KOPT-K1 (cell line): ENCODE measurements at regions not wholly inside any gene's neighbourhood (a gene's known extent, or its start where the extent isn't known, plus 50 kb on each side); places are given as distances from the start of the nearest gene placed in this dataset.
"Not testable (repeated sequence)": the region's sequence is repeated elsewhere in the genome, so short reads cannot be mapped to it uniquely, and the experiment has no call there.

Experiments
- H3K27ac ChIP-seq: fragments of 200-600 bp; sonication (generic); 2 replicates; pipeline ENCODE4 v1.5.1; 2016; ENCODE audit warnings: antibody characterized with exemption, mild to moderate bottlenecking, low read depth, low read length; ENCODE audit not compliant: poor library complexity, severe bottlenecking
- H3K36me3 ChIP-seq: fragments of 200-600 bp; sonication (generic); 2 replicates; pipeline ENCODE4 v1.5.1; 2017; ENCODE audit warnings: antibody characterized with exemption, mild to moderate bottlenecking, low read length, moderate library complexity; ENCODE audit not compliant: insufficient read depth
- H3K9me3 ChIP-seq: fragments of 200-600 bp; sonication (generic); 2 replicates; pipeline ENCODE4 v1.5.1; 2017; ENCODE audit warnings: antibody characterized with exemption, low read length, mild to moderate bottlenecking; ENCODE audit not compliant: insufficient read depth, poor library complexity, severe bottlenecking

DNA sequence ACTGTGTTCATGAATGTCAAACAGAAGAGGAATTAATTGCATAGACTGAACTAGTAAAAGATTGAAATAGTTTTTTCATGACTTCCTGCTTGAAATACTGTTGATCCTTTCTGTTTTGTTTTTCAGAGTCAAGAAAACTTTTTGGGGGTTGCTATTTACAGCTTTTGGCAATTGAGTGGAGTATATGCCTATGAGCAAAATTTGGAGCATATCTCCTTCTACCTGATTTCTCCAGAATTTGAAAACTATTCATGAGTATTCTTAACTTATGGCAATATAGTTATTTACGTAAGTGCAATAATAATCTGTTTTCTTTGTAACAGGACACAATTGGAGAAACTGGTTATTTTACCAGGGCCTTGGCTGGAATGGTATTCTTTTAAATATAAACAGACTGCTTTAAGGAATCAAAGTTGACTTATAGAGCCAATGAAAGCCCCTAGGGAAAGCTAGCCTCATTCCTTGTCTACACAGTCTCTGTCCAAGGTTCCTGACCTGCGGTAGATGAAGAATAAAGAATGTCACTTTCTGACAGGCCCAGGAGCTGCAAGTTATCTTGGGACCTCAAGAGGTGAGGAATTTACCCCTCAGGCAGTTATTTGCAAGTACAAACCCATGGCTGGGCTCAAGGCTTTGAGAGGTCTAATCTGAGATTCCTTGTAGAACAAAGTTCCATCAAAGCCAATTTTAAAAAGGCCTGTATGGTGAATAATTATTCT lies 193.5 kb upstream of the NDUFV2 start:
- Histone ChIP-seq H3K36me3 (no peaks in the 10 kb centered on the region), H3K9me3 (peaks cover 30% of the 10 kb centered on the region)

DNA sequence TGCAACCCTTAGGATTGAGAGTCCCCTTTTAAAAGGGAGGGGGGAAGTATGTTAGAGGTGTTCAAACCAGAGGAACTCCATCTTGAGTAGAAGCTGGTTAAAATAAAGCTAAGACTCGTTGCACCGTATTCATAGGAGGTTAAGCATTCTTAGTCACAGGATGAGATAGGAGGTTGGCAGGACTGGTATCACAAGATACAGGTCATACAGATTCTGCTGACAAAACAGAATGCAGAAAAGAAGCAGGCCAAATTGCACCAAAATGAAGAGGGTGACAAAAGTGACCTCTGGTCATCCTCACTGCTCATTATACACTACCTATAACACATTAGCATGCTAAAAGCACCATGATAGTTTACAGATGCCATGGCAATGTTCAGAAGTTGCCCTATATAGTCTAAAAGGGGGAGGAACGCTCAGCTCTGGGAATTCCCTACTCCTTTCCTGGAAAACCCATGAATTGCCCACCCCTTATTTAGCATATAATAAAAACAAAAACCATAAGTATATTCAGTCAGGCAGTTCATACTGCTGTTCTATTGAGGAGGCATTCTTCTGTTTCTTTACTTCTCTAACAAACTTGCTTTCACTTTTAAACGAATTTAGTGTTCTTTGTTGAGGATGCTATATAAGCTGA lies 192.2 kb upstream of the NDUFV2 start:
- Histone ChIP-seq H3K9me3 (peaks cover 40% of the 10 kb centered on the region), H3K27ac (no peak overlapping the region), H3K36me3 (no peaks in the 10 kb centered on the region)

More for the DNA sequence above, 193.5 kb upstream of the NDUFV2 start:
- no peak overlapping the region for H3K27ac ChIP-seq

DNA sequence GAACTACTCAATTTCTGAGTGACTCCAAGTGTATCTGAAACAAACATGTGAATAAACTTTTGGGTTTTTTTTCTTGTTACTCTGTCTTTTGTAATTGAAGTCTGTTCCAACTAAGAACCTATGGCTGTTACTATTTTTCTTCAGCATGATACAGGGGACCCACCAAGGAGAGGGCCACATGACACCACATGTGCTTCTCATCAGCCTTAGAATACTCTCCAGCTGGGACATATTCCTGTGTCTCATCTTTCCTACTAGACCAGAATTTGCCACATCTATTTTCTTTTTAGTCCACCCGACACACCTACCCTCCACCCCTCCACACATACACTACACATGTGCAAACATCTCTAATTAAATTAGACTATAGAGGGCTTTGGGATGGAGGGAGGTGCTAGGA lies 191.7 kb upstream of the NDUFV2 start:
- no peak overlapping the region for H3K27ac ChIP-seq
- no peaks in the 10 kb centered on the region for H3K36me3 ChIP-seq
- peaks cover 40% of the 10 kb centered on the region for H3K9me3 ChIP-seq

DNA sequence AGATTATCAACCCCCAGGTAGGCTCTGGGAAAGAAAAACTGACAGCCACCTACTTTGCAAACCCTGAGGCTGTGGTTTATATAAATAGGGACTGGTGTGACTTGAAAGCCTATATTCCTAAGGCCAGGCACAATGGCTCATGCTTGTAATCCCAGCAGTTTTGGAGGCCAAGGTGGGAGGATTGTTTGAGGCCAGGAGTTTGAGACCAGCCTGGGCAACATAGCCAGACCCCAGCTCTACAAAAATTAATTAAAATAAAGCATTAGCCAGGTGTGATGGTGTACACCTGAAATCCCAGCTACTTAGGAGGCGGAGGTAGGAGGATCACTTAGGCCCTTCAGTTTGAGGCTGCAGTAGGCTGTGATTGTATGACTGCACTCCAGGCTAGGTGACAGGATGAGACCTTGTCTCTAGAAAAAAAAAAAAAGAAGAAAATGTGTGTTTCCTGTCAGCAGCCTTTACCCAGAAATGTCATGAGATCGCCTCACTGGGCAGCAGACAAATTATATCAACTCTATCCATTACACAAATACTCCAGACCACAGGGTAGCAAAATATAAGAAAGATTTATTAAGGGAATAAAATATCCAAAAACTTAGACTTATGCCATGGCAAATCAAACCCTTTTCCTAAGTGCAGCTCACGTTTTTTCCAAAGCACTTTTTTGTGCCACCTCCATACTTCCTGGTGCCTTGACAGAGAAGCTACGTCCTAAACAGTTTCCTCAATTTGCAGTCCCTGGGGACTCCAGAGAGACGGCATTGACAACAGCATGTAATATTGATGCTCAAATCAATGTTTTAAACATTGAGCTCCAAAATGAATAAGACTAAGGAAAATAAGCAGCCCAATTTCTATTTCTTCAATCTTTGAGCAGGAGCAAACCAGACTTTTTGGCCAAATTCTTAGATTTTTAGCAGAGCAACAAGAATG lies 190.8 kb upstream of the NDUFV2 start:
- Histone ChIP-seq H3K27ac (no peak overlapping the region), H3K9me3 (peaks cover 40% of the 10 kb centered on the region), H3K36me3 (no peaks in the 10 kb centered on the region)

DNA sequence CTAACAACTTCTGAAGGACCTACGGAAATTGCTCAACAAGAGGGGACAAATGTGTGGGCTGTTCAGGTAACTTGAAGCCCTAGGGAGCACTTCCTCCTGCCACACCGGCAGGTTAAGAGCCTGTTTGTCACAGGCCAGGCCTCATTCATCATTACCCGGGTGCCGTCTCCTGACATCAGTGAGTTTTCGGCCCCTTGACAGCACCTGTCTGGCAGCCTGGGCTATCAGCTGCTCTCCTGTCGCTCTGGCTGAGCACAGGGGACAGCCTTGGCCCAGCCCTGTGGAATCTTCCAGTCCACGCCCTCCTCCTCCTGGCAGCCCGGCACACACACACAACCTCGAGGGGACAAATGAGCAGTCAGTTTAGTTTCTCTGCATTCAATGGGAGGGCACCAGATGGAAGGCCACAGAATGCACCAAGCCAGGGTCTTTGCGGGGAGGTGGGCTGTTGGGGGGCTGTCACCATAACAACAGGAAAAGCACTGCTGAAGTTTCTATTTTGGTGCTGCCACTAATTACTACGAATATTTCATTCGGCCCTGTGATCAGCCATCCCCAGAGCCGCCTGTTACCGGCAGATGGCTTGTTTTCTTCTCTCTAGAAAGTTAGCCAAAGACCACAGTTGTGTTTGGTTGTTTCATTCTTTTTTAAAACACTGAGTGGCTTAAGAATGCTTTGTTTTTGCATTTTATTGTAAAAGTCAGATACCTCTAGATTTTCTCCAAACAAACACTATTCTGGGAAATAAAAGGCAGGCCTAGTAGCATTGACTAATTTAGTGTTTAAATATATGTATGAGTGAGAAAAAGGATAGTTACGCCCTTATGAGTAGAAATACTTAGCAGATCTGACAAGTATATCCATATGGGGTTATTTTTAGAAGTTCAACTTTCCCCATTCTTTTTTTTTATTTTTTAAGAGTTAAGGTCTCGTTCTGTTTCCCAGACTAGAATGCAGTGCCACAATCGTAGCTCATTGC lies 189.9 kb upstream of the NDUFV2 start:
- H3K36me3 ChIP-seq, result no peaks in the 10 kb centered on the region
- H3K9me3 ChIP-seq, result peaks cover 38% of the 10 kb centered on the region
- no peak overlapping the region for H3K27ac ChIP-seq

DNA sequence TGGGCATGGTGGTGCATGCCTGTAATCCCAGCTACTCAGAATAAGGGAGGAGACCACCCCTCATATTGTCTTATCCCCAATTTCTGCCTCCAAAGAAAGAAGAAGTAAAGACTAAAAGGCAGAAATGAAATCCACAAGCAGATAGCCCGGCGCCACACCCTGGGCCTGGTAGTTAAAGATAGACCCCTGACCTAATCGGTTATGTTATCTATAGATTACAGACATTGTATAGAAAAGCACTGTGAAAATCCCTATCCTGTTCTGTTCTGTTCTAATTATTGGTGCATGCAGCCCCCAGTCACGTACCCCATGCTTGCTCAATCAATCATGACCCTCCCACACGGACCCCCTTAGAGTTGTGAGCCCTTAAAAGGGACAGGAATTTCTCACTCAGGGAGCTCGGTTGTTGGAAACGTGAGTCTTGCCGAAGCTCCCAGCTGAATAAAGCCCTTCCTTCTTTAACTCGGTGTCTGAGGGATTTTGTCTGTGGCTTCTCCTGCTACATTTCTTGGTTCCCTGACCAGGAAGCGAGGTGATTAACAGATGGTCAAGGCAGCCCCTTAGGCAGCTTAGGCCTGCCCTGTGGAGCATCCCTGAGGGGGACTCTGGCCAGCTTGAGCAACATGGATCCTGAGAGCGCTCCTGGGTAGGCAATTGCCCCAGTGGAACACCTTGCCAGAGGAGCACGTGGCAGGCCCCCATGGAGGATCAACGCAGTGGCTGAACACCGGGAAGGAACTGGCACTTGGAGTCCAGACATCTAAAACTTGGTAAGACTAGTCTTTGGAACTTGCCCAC lies 188.7 kb upstream of the NDUFV2 start:
- not testable (repeated sequence) for H3K27ac ChIP-seq, H3K36me3 ChIP-seq
- peaks cover 26% of the 10 kb centered on the region for H3K9me3 ChIP-seq

DNA sequence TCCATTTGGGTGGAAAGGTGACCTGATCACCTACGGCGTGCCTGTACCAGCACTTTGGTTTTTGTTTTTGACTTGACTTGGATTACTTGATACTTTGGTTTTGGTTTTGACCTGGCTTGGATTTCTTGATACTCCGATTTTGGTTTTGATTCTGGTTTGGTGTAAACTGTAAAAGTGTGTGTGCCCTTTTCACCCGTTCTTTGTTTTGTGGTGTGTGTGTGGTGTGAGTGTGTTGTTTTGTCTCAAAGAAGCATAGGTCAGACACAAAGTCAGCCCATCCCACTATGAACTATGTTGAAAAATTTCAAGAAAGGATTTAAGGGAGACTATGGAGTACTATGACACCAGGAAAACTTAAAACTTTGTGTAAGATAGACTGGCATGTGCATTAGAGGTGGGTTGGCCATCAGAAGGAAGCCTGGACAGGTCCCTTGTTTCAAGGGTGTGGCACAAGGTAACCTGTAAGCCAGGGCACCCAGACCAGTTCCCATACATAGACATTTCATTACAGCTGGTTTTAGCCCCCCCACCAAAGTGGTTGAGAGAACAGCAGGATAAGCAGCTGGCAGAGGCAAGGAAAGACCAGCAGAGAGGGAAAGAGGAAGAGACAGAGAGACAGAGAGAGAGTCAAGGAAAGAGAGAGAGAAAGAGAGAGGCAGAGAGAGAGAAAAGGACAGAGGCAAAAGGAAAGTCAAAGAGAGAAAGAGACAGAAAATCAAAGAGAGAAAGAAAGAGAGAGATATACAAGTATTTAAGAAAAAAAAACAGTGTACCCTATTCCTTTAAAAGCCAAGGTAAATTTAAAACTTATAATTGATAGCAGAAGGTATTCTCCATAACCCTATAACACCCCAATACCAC lies 187.9 kb upstream of the NDUFV2 start:
- H3K9me3 ChIP-seq, result peaks cover 18% of the 10 kb centered on the region
- not testable (repeated sequence) for H3K27ac ChIP-seq, H3K36me3 ChIP-seq

DNA sequence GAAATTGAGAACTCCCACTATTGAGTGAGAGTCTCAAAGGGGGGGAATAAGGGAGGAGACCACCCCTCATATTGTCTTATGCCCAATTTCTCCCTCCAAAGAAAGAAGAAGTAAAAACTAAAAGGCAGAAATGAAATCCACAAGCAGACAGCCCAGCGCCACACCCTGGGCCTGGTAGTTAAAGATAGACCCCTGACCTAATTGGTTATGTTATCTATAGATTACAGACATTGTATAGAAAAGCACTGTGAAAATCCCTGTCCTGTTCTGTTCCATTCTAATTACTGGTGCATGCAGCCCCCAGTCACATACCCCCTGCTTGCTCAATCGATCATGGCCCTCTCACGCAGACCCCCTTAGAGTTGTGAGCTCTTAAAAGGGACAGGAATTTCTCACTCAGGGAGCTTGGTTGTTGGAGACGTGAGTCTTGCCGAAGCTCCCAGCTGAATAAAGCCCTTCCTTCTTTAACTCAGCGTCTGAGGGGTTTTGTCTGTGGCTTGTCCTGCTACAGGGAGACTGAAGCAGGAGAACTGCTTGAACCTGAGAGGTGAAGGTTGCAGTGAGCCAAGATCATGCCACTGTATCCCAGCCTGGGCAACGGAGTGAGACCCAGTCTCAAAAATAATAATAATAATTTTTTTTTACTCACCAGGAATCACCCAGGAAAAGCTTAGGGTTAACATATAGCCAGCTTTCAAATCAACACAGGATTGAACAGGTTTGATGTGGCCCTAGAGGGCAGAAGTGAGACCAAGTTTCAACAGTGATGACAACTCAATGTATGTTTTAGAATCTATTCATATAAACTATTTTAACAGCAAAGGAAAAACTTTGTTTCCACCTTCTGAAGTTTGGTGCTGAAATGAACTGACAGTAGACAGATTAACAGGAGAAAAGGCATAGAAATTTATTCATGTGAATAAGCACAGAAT lies 181.4 kb upstream of the NDUFV2 start:
- H3K27ac ChIP-seq, H3K36me3 ChIP-seq, H3K9me3 ChIP-seq: not testable (repeated sequence)

DNA sequence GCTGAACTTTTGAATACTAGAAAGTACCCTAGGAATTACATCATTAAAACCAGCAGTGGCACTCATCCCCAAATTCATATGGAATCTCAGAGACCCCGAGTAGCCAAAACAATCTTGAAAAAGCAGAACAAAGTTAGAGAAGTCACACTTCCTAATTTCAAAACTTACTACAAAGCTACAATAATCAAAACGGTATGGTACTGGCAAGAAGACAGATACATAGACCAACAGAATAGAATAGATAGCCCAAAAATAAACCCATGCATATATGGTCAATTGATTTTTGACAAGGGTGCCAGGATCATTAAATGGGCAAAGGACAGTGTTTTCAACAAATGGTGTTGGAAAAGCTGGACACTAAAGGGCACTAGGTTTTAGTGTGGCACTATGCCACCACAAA lies 176.0 kb upstream of the NDUFV2 start:
- Histone ChIP-seq H3K9me3 (peaks cover 36% of the 10 kb centered on the region), H3K36me3 (no peaks in the 10 kb centered on the region), H3K27ac (no peak overlapping the region)

DNA sequence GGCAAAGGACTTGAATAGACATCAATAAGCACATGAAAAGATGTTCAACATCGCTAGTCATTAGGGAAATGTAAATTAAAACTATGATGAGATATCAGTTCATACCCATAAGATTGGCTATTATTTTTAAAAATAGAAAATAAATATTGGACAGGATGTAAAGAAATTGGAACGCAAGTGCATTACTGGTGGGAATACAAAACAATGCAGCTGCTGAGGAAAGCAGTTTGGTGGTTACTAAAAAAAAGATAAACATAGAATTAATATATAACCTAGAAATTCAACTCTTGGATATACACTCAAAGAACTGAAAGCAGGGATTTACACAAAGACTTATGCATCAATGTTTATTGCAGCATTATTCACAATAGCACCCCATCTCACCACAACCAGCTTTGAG lies 174.5 kb upstream of the NDUFV2 start:
- peaks cover 43% of the 10 kb centered on the region for H3K9me3 ChIP-seq
- no peaks in the 10 kb centered on the region for H3K36me3 ChIP-seq
- no peak overlapping the region for H3K27ac ChIP-seq

DNA sequence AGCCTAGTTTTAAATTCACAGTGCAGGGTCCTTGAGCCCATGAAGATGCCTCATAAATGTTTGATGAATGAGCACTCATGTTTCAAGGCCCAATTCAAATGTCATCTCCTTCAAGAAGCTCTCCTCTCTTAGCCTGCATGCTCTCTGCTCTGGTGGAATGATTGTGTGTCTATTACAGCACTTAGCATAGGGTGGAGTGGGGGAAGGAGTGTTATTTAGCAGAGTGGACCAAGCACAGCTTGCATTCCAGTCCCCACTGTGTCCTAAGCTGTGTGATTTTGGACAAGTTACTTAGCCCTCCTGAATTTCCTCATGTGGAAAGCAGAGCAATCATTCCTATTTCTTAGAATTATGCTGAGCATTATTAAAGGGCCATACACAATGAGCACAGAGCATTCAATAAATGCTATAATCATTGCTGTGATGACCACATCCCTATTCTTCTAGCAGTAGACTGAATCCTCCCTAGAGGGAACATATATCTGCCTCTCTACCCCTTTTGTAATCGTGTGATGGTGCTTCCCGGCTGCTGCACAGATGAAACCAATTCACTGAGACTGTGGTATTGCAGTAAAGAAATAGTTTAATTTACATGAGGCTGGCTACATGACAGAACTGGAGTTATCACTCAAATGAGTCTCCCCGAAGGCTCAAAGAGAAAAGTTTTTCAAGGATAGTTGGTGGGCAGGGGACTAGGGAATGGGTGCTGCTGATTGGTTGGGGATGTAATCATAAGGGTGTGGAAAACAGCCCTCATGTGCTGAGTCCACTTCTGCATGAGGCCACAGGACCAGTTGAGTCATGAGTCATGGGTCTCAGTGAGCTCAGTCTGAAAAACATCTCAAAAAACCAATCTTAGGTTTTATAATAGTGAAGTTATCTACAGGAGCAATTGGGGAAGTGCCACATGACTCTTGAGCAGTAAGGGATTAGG lies 173.4 kb upstream of the NDUFV2 start:
- Histone ChIP-seq H3K27ac (no peak overlapping the region), H3K36me3 (no peaks in the 10 kb centered on the region), H3K9me3 (peaks cover 45% of the 10 kb centered on the region)
